Epithelial cell of prostate (primary cell): ENCODE measurements at regions not wholly inside any gene's neighbourhood (a gene's known extent, or its start where the extent isn't known, plus 50 kb on each side); places are given as distances from the start of the nearest gene placed in this dataset.

Source experiments
- DNase-seq: peaks from one replicate; pipeline ENCODE4 v3.0.0-alpha.2; 2011; ENCODE audit warnings: low read depth, low spot score
- H3K27ac ChIP-seq: fragments of 450-650 bp; 2 replicates; pipeline ENCODE4 v1.5.1; 2017; ENCODE audit warnings: mild to moderate bottlenecking

DNA sequence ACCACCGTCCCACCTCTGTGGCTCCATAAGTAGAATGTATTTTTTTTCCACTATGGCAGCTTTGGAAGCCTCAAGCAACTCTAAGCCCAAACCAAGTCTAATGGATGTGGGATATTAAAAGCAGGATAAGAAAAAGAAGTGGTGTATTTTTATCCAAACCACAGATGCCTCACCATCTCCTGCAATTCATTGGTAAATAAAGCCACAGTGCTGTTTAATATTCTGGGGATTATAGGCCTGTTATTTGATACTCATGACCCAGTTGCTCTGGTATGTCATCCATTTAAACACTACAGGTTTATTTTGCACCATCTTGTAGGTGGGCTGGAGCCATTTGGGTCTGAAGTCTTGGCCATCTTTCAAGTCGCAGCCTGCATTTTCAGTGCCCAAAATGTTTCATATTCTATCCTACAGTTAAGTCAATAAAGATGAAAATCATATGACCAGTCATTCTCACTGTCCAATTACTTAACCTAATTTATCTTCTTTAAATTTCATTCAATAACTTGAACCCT lies 279.5 kb upstream of the EPHA4 start:
- H3K27ac ChIP-seq: no peak overlapping the region
- DNase-seq: no peak

DNA sequence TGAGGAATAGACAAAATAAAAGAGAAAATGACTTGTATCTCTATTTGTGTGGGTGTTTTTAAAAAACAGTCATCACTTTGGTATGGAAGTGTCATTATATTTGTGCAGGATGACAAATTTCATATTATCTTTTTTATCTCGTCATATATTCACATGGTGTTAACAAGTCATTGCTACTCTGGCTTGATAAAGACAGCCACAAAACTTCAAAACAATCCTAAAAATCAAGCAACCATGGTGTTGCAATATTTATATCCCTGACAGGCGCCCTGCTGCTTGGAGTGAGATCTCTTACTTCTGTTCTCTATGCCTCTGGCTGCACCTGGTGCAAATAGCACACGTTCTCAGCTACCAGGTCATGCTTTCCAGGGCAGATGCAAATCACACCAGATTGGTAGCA lies 278.0 kb upstream of the EPHA4 start:
- no peak for DNase-seq
- no peak overlapping the region for H3K27ac ChIP-seq

DNA sequence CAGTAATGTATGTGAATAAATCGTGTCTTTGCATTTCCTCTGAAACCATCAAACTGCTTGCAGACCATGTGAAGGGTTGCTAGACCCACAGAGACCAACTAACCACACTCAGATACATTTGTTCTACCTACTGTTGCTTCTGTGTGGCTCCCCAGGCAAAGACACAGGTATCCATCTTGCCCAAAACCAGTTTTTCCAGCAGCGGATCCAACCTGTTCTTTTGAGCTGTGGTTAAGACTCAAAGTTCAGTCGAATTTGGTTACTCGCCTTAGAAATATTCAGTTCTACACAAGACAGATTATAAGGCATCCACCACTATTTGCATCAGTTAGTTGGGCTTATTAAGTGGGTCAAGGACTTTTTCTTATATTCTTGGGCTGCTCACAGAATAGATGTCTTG lies 276.2 kb upstream of the EPHA4 start:
- H3K27ac ChIP-seq: no peak overlapping the region
- no peak for DNase-seq

DNA sequence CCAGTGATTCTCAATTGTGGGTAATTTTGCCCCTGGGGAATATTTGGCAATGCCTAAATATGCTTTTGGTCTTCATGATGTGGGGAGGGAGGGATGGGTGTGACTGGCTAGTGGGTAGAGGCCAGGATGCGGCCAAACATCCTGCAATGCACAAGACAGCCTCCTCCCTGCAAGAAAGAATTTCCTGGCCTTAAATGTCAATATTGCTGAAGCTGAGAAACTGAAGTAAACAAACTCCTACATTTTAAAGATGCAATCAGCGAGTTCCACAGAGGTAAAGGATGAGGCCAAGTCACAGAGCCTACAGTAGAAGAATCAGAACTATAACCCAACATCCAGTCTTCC lies 272.9 kb upstream of the EPHA4 start:
- H3K27ac ChIP-seq: no peak overlapping the region
- no peak for DNase-seq

DNA sequence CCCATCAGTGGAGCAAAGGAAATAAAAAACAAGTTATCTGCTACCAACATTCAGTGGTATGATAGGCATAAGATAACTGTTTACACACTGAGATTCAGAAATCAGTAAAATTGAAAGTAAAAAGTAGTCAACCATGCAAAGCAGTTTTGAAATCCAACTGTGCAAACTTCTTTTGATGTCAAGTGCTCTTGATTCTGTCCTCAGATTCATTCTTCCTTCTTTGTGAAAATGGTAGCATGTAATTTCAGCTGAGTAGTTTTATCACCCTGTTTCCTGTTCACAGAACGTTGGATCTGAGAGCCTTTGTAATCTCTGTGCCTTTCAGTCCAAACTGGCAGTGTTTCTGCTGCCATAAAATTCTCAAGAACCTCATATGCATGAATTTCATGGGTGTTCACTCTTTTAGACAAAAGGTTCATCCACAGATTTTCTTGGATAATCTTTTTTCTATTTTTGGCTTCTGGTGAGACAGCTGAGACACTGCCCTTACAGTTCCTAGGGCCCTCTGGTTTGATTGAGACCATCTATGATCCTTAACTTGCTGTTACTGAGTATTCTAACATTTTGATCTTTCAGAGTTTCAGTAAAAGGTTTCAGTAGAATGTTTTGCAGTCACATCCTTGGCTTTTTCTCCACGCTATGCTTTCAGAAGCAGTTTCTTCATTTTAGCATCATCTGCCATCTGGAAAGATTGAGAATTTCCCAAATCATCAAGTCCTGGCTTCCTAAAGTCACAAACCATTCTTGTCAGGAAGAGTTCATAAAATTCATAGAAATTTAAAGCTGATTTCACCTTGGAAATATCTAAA lies 272.3 kb upstream of the EPHA4 start:
- H3K27ac ChIP-seq: no peak overlapping the region
- no peak for DNase-seq

DNA sequence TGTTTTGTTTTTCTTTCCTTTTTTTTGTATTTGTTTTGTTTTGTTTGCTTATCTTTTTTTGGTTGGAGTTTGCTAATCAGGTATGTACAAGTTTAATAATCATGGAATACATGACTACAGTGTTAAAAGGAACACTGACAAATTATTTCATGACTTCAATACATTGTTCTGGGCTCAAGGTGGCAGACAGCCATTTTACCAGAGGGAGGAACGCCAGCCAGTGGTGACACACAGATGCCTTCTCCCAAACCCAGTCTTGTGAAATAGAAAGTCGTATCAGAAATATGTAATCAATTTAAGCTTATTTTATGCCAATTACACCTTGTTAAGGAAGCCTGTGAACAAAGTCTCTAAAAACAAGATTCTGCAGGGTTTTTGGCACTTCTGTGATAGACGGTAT lies 264.0 kb upstream of the EPHA4 start:
- no peak overlapping the region for H3K27ac ChIP-seq
- DNase-seq: no peak

DNA sequence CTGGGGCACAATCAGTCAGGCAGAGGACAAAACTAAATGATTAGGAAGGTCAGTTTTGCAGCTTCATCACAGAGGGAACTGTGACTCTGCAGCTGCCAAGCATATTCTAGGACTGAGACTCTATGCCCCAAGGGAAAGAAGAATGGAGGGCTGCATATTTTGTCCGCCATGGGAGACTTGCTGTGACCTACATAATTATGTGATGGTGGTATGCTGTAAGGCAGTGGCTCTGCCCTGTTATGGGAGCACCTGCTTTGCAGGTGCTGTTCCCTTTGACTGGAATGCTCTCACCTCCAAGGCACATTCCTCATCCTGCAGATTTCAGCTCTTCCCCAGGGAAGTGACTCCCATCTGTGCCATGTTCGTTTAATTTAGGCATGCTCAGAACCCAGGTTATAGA lies 261.9 kb upstream of the EPHA4 start:
- no peak for DNase-seq
- H3K27ac ChIP-seq: no peak overlapping the region

DNA sequence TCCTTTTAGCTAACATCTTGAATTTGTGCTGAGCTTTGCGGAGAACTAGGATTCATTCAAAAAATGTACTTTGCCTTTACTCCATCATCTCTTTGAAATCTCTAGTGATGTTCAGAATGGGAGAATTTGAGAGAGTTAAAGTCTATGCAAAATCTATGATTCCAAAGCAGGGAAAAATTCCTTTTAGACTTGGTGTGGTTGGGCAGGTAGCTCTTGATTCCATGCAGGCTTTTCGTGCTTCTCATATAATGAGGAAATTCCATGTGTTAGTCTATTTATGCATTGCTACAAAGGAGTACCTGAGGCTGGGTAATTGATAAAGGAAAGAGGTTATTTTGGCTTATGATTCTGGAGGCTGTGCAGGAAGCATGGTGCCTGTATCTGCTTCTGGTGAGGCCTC lies 258.9 kb upstream of the EPHA4 start:
- H3K27ac ChIP-seq: no peak overlapping the region
- DNase-seq: no peak

DNA sequence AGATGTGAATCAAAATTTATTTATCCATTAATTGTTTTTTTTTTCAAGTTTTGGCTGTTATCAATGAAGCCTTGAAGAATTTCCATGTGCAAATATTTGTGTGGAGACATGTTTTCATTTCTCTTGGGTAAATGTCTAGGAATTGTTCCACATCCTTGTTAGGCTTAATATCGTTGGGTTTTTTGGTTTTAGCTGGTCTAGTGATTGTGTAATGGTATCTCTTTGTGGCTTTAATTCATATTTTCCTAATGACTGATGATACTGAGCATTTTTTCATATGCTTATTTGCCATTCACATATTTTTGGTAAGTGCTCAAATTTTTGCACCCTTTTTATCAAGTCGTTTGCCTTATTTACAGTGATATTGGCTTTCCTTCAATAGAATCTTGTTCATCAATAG lies 250.3 kb upstream of the EPHA4 start:
- H3K27ac ChIP-seq: no peak overlapping the region
- DNase-seq: no peak

DNA sequence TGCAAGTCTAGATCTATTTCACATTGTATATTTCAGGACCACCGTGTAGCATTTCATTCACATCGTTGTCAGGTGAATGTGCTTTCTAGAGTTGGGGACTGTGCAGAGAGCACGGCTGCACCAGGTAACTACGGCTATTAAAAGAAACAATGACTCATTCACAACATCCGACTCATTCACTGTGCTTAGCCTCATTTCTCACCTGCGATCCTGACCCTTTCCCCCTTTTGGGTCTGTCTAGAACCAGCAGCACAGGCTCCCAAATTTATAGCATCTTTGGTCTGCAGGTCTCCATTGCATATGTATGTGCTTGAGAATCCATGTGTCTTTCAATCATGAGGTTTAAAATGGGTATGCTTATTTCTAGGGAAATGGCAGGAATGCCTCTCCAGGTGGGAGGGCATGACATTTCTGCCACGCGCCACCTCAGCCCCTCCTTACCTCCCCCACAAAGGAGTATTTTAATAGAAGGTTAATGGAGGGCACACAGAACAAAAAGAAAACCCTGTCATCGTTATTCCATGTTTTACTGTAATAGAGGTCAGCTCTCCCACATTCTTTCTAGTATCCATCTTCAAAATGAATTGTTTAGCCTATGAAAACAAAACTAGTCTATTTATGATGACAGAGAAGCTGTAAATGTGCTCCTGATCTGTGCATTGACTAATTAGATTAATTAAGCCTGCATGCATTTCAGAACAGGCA lies 246.7 kb upstream of the EPHA4 start:
- H3K27ac ChIP-seq: no peak overlapping the region
- no peak for DNase-seq

DNA sequence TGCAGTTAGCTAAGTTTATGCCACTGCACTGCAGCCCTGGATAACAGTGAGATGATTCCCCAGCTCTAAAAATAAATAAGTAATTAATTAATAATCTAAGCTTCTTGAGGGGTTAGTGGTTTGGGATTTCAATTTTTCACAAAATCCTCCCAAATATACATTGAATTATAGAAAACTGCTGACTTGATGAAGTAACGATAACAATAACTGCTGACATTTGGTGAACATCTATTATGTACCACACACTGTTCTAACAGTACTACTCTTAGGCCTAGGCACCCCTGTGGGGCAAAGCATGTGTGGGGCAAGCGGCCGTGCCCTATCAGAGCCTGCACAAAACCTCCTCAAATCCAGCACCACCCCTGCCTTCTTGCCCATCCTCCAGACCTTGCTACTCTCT lies 245.8 kb upstream of the EPHA4 start:
- DNase-seq: no peak
- no peak overlapping the region for H3K27ac ChIP-seq

DNA sequence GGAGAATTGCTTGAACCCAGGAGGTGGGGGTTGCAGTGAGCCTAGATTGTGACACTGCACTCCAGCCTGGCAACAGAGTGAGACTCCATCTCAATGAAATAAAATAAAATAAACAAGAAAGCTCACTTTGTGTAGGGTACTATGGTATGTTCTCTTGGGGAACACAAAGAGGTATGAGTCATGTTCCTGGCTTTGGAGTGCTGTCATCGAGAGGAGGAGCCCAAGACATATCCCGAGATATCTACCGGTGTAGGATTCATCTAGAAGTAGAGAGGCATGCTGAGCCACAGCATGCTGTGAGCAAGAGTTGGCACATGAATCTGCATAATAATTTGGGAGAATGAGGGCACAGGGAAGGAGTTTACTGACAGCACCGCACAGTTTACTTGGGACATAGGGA lies 244.9 kb upstream of the EPHA4 start:
- no peak overlapping the region for H3K27ac ChIP-seq
- no peak for DNase-seq

DNA sequence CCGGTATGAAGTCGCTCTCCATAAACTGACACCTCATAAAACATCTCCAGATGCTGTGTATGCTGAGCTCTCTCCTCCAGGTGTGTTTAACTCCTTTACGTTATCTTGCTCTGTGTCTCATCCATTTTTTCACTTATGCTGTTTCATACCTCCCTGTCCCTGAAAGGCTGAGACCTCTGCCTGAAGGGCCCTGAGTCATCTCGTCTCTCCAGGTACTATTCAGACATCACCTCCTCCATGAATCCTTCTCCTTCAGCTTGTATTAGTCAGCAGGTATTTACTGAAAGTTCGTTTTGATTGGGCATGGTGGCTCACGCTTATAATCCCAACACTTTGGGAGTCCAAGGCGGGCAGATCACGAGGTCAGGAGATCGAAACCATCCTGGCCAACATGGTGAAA lies 244.5 kb upstream of the EPHA4 start:
- H3K27ac ChIP-seq: no peak overlapping the region
- DNase-seq: no peak

DNA sequence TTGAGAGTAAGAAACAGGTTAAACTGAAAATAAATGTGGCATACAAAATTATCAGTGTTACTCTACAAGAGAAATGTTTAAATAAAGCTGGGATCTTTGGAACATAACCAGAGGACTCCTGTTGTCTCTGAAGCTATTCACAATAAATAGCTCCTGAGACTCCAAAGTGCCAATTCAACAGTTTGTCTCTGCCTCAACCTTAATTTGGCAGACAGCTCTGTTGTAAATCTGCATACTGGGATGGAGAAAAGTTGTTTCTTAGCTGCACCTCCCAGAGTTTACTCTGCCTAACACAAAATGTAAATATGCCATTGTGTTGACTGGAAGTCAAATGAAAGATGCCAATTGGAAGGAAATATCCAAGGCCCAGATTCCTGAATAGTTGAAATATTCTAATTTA lies 238.5 kb upstream of the EPHA4 start:
- DNase-seq: no peak
- no peak overlapping the region for H3K27ac ChIP-seq

DNA sequence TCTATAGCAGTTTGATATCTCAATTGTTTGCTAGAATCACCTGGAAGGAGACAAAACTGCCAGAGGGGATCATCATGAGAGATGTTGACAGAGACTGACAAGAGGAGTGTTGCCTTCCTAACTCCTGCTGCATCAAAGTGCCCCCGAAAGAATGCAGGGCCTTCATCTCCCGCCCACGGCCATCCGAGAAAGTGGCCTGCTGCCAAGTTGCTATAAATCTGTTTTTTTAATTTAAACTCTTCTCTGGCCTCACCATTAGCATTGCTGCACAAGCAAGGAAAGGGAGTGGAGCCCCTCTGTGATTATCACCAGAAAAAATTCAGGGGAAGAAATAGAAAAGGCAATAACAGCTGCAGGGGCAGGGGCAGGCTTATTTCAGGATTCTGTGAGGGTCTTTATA lies 238.1 kb upstream of the EPHA4 start:
- H3K27ac ChIP-seq: no peak overlapping the region
- no peak for DNase-seq

DNA sequence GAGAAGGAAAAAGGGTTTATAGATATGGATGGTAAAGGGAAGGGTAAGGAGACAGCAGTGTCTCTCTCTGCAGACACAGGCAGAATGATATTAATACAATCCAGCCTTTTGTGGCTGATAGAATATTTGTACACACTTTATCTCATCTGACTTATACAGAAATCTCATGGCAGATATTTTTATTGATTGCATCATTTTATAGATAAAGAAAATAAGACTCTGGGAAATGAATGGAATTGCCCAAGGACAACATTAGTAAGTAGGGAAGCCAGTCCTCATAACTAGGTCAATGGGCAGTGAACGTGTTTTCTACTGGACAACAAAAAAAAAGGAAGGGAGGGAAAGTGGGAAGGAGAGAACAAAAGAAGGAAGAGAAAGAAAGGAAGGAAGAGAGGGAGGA lies 236.4 kb upstream of the EPHA4 start:
- no peak for DNase-seq
- no peak overlapping the region for H3K27ac ChIP-seq

DNA sequence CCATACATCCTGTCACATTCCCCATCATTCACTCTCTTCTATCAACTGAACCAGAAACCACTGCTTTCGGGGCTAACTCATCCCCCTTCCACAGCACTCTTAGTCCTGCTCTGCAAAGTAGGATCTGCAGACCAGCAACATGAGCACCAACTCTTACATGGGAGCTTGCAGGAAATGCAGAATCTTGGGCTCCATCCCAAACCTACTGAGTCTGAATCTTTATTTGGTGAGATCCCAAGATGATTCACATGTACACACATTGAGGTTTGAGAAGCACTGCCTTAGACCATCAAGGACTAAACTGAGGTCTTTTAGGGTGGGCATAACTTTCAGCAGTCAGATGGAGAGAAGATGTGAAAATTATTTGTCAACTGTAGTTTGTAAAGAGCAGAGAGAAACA lies 235.6 kb upstream of the EPHA4 start:
- no peak for DNase-seq
- no peak overlapping the region for H3K27ac ChIP-seq

DNA sequence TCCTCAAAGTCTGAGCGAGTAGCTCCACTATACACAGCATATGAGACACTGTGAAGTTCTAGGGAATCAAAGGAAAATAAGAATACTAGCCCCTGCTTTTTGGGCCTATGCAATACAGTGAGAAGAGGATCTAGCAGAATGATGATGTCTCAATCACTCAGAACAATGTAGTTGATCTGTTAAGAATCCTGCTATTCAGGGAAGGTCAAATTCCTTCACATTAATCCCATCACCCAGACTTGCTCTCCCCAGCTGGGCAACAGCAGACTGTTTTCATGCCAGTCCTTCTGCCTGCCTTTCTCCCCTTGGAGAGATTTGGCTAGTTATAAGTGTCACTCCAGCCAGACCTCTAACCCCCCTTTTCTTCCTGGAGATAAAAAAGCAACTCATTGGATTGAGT lies 230.0 kb upstream of the EPHA4 start:
- DNase-seq: no peak
- H3K27ac ChIP-seq: no peak overlapping the region

DNA sequence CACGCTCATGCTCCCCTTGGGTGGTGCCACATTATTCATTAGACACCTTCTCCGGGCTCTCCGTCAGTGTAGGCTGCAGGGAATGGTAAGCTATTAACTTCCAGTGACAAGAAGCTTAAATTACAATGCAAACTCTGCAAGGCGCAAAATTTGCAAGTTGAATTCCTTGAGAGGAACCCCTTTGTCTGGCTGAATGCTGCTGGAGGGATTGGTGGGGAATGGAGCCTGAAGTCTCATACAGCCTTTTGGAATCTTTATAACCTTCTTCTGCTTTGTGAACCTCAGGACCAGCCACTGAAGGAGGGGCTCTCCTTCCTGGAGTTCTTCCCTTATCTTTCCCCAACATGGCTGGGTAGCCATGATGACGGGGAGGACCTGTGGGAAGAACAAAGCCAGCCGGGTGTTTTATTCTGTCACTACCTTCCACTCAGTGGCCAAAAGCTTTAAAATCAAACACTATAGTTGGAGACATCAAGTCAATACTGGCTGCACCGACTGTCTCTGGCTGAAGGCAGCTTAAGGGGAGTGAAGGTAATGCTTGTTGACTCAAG lies 220.9 kb upstream of the EPHA4 start:
- H3K27ac ChIP-seq: no peak overlapping the region
- no peak for DNase-seq

DNA sequence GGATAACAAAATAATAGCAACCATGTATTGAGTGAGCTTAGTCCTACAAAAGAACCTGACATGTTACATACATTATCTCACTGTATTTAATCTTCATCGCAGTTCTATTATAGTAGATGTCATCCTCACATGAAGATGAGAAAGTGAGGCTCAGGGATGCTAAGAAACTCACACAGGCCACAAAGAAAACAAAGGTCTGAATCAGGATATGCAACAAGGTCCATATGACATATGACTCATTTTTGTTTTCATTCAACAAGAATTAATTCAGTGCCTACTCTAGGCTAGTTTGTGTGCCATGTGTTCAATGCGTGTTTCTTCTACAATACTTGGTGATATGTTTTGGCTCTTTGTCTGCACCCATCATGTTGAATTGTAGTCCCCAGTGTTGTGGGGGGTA lies 219.7 kb upstream of the EPHA4 start:
- DNase-seq: no peak

DNA sequence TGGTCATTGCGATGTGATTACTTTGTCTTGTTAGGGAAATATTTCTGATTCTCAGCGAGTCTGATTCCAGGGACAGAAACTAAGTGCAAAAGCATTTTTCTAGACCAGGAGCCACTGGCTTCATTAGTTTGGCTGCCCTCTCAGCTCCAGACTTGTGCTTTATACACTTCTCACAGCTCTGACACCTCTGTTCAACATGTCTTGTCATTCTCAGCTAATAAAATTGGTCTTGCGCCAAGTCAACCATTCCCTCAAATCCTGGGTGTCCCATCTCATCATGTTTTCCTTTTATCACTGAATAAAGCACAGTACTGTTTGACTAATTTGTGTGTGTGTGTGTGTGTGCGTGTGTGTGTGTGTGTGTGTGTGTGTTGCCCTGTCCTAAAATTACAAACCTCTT lies 215.5 kb upstream of the EPHA4 start:
- DNase-seq: no peak
- no peak overlapping the region for H3K27ac ChIP-seq

More for the DNA sequence above, 219.7 kb upstream of the EPHA4 start:
- no peak overlapping the region for H3K27ac ChIP-seq
